ENCODE measurements at regions not wholly inside any gene's neighbourhood (a gene's known extent, or its start where the extent isn't known, plus 50 kb on each side); places are given as distances from the start of the nearest gene placed in this dataset.
A peak's percentile ranks its signal among the peaks of the same experiment; 100 is the strongest.
"Not testable (repeated sequence)": the region's sequence is repeated elsewhere in the genome, so short reads cannot be mapped to it uniquely, and the experiment has no call there.

DNA sequence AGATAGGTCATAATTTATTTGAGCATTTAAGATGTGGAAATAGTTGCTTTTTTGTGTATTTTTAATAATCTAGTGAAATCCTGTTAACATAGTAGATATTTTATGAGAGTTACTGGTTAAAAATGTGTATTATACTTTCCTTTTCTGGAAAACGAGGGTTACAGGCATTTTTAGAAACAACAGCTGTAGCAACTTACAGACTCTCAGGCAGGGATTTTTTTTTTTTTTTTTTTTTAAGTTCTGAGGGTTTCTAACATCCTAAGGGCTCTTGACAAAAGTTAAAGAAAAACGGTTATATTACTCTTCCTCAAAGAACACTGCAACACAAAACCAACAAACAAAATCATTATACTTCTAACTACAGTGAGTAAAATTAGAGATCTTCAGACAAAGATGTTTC lies 205.9 kb downstream of the ACKR3 start:
- intact Hi-C loops (cut with DNase I) = no loop called here

DNA sequence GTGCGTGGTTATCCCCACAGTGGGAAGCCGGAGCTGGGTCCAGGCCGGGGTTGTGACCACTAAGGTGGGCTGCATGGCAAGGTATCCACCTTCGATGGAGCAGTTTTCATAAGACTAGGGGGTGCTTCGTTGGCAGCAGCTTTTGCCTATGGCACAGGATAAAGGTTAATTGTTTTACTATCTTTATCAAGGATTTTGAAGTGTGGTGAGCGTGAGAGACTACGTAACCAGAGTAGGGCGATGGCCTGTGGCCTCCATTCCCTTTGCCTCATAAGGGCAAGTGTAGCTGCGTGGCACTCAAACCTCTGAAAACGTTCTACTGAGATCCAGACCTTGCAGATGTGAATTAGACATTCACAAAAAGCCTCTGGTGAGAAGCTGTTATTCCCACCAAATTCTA lies 206.6 kb downstream of the ACKR3 start:
- DNase-seq = no peak
- intact Hi-C loops (cut with DNase I) = no loop called here

More for the DNA sequence above, 205.9 kb downstream of the ACKR3 start:
- DNase-seq = no peak

DNA sequence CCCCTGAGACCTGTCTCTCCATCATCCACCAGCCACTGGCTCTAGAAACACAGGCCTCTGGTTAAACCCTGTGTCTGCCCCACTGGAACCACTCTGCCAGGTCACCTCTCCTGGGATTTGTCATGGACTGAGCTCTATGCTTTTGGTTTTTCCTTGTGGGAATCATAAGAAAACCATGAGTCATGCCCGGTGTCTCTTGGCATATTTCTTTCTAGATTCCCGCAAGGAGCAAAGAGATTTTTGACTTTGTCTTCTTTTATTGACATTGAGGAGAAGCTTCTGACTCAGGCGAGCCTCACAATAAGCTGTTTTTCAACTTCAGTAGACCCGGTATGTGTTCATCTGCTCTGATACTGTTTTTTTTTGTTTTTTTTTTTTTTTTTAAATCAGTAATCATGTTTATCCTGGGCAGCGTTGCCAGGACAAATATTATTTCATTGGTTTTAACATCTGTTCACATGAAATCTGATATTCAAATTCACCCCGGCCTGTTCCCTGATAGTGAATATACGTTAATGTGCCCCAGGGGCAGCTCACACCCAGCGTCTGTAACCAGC lies 207.1 kb downstream of the ACKR3 start:
- intact Hi-C loops (cut with DNase I) = no loop called here
- DNase-seq = no peak

GRCh38 chr2:236777408-236777807 lies 207.8 kb downstream of the ACKR3 start:
- DNase-seq = no peak
- intact Hi-C loops (cut with DNase I) = no loop called here

DNA sequence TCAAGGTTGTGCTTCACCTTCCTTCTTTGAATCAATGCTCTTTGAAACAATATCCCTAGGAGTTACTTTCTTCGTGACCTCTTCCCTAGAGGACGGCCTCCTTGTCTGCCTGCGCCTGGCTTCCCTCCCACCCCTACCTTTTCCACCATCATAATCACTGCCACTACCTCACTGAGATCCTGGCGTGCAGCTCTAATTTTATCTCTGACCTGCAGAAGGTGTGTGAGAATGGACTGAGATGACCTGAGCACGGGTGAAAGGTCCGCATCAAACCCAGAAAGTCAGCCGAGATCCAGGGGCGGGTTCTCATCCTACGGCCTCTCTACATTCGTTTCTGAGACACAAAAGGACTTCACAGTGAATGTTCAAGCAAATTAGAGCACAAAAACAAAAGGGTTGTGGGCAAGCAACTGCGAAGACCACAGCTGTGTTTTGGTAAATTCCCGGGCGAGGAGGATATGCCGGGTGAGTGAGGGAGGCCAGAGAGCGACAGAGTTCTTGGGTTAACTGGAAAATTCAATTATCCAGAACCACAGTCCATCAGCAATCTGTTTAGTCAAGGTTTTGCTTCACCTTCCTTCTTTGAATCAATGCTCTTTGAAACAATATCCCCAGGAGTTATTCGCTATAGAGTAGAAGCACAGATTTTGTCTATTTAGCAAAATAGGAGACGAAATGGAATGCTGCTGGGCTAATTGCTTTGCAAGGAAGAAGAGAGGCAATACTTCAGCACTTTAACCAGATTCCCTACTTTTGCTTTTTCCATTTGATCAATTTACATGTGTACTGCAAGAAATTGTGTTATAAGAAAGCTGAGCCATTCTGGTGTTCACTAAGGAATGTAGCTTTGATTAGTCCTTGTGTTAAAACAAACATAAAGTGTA lies 212.6 kb downstream of the ACKR3 start:
- intact Hi-C loops (cut with DNase I) = no loop called here
- peak in 1 of 42 donors; percentile 21 for DNase-seq

- DNase-seq = peak in 1 of 42 donors; percentile 13
Observed at GRCh38 chr2:236782938-236783337, 213.3 kb downstream of the ACKR3 start.

GRCh38 chr2:236783417-236784020 lies 213.9 kb downstream of the ACKR3 start:
- intact Hi-C loops (cut with DNase I) = no loop called here
- DNase-seq = peak in 1 of 42 donors; percentile 37

More at GRCh38 chr2:236782938-236783337, 213.3 kb downstream of the ACKR3 start:
- intact Hi-C loops (cut with DNase I) = no loop called here

DNA sequence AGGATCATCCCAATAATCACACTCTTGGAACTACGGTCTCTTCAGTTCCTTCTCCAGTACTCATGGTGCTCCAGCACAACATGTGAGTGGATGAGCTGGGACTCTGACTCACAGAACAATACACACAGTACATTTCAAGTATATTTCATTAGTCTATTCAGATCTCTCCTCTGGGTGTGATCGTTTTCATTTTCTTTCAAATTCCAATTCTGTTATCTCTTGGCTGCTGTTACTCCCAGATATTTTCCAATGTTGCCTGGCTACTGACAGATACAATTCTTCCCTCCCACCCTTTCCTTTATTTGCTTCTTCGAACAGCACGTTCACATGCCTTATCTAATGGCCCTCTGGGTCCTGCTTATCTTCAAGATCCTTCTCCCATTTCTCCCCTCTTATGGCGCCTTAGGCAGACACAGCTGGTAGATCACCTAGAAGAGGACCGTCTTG lies 216.0 kb downstream of the ACKR3 start:
- intact Hi-C loops (cut with DNase I) = no loop called here
- no peak for DNase-seq

DNA sequence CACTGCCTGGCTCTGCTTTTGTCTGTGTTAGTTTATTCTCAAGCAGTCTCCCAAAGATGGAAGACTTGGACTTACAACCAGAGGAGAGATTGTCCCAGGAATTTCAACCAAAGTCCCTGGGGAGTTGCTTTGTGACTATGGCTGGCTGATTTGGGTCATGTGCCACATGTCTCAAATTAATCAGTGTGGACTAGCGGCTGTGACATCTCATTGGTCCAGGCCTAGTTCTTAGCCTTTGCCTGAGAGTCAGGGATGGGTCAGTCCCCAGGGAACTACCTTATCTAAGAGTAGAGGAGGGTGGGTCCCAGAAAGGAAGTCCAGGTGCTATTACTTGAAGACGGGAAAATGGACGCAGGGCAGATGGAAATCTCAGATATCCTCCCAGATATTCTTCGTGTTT lies 217.1 kb downstream of the ACKR3 start:
- DNase-seq = no peak
- intact Hi-C loops (cut with DNase I) = no loop called here

DNA sequence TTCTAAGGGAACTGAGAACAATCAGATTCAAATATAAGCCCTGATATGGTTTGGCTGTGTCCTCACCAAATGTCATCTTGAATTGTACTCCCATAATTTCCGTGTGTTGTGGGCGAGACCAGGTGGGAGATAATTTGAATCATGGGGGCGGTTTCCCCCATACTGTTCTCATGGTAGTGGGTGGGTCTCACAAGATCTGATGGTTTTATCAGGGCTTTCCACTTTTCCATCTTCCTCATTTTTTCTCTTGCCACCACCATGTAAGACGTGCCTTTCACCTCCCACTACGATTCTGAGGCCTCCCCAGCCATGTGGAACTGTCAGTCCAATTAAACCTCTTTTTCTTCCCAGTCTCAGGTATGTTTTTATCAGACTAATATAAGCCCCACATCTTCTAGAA lies 217.8 kb downstream of the ACKR3 start:
- intact Hi-C loops (cut with DNase I) = not testable (repeated sequence)
- peak in 1 of 42 donors; percentile 20 for DNase-seq

GRCh38 chr2:236787885-236788284 lies 218.3 kb downstream of the ACKR3 start:
- peak in 15 of 42 donors; percentile 5 to 74 (median 26) for DNase-seq
- intact Hi-C loops (cut with DNase I) = no loop called here

DNA sequence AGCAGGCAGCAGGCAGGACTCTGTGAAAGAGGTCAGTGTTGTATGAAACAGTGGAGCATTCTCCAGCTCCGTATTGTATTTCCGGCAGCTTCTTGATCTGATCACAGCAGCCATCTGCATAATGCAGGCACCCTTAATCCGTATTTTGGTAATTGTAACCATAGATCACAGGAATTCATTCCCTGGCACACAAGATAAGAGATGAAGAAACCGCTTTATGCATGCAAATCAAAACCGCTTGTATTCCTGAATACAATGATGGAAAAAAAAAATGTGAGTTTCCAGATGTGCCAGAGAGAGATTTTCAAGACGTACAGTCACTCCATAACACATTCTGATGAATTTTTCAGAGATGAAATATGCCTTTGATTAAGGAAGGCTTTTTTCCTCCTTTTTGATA lies 221.3 kb downstream of the ACKR3 start:
- intact Hi-C loops (cut with DNase I) = no loop called here
- DNase-seq = no peak

- no peak for DNase-seq
- intact Hi-C loops (cut with DNase I) = no loop called here
Observed at GRCh38 chr2:236793023-236794011, 223.7 kb downstream of the ACKR3 start.

GRCh38 chr2:236794176-236794957 lies 224.7 kb downstream of the ACKR3 start:
- no peak for DNase-seq
- intact Hi-C loops (cut with DNase I) = no loop called here

- intact Hi-C loops (cut with DNase I) = no loop called here
- no peak for DNase-seq
Observed at GRCh38 chr2:236795169-236795860, 225.7 kb downstream of the ACKR3 start.

DNA sequence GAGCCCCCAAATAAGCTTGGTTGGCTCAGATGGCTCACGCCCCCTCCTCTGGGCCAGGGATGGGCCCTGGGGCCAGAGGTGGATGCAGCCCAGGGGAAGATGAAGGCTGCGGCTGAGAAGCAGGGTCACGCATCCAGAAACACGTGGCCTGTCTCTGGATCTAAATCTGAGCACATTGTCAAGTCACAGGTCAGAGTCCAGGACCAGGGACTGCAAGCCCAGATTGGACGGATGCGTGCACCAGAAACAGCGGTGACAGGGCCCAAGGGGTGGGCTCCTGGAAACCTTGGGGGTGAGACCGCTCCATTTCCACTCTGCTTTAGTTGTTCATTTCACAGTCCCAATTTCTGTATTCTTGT lies 226.2 kb downstream of the ACKR3 start:
- DNase-seq = no peak
- intact Hi-C loops (cut with DNase I) = no loop called here

GRCh38 chr2:236796236-236796635 lies 226.6 kb downstream of the ACKR3 start:
- intact Hi-C loops (cut with DNase I) = no loop called here
- no peak for DNase-seq

DNA sequence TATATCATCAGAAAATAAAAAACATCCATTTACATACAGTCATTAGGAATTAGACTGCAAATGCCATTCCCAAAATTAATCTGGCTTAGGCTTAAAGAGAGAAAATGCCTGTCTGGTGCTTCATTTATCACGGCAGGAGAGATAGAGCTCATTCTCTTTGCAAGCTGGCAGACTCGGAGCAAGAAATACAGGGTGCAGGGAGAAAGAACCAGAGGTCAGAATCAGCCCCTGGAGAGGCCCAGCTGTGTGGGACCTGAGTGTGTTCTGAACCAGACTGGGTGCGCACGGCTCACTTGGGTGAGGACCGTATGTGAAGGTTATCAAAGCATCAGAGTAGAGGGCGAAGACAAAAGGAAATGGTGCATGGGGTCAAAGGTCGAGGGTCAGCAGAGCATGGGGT lies 227.8 kb downstream of the ACKR3 start:
- DNase-seq = no peak
- intact Hi-C loops (cut with DNase I) = no loop called here
